ENCODE measurements at regions not wholly inside any gene's neighbourhood (a gene's known extent, or its start where the extent isn't known, plus 50 kb on each side); places are given as distances from the start of the nearest gene placed in this dataset.

GRCh38 chr9:28584542-28584941, 1011.3 kb upstream of the C9orf72 start:
- DNase-seq: no peak
- no peaks in the 10 kb centered on the region for H3K27me3 ChIP-seq (ENCODE audit: low read depth)
- no peaks in the 10 kb centered on the region for H3K4me1 ChIP-seq
- H3K9me3 ChIP-seq (replicated peaks): peaks cover 13% of the 10 kb centered on the region
- H3K27ac ChIP-seq (replicated peaks): no peak overlapping the region
- H3K4me3 ChIP-seq: no peak overlapping the region
- H3K36me3 ChIP-seq: no peaks in the 10 kb centered on the region
- TF ChIP-seq, protein P1, sequence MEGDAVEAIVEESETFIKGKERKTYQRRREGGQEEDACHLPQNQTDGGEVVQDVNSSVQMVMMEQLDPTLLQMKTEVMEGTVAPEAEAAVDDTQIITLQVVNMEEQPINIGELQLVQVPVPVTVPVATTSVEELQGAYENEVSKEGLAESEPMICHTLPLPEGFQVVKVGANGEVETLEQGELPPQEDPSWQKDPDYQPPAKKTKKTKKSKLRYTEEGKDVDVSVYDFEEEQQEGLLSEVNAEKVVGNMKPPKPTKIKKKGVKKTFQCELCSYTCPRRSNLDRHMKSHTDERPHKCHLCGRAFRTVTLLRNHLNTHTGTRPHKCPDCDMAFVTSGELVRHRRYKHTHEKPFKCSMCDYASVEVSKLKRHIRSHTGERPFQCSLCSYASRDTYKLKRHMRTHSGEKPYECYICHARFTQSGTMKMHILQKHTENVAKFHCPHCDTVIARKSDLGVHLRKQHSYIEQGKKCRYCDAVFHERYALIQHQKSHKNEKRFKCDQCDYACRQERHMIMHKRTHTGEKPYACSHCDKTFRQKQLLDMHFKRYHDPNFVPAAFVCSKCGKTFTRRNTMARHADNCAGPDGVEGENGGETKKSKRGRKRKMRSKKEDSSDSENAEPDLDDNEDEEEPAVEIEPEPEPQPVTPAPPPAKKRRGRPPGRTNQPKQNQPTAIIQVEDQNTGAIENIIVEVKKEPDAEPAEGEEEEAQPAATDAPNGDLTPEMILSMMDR (IDR thresholded peaks at IDR 0.05; ENCODE audit: borderline replicate concordance): no peak
- intact Hi-C loops (cut with micrococcal nuclease): no loop called here

GRCh38 chr9:28587052-28587451, 1013.8 kb upstream of the C9orf72 start:
- Histone ChIP-seq H3K27ac (replicated peaks) (no peak overlapping the region), H3K4me3 (no peak overlapping the region), H3K9me3 (replicated peaks) (peaks cover 19% of the 10 kb centered on the region), H3K27me3 (ENCODE audit: low read depth) (no peaks in the 10 kb centered on the region), H3K4me1 (no peaks in the 10 kb centered on the region), H3K36me3 (no peaks in the 10 kb centered on the region)
- TF ChIP-seq, protein P1 (IDR thresholded peaks at IDR 0.05; ENCODE audit: borderline replicate concordance): no peak
- intact Hi-C loops (cut with micrococcal nuclease): no loop called here
- DNase-seq: no peak

DNA sequence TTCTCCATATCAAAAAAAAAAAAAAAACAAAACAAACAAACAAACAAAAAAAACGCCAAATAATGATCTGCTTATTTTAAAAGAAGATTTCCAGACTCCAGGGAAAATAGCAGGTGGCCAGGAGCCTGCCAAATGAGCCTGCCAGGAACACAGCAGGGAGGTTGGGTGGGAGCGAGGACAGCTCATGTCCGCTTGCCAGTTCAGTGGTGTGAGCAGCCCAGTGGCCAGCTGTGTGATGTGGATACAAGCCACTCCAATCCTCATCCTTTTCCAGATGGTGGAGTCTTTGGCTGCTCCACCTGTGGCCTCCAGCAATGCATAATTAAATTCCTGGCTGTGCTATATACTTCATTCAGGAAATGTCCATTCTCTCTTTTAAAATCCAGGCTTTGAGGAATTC, 1025.1 kb upstream of the C9orf72 start:
- intact Hi-C loops (cut with micrococcal nuclease): no loop called here
- DNase-seq: no peak
- TF ChIP-seq, protein P1 (IDR thresholded peaks at IDR 0.05; ENCODE audit: borderline replicate concordance): no peak
- H3K4me1 ChIP-seq: no peaks in the 10 kb centered on the region
- no peak overlapping the region for H3K27ac ChIP-seq (replicated peaks)
- no peaks in the 10 kb centered on the region for H3K27me3 ChIP-seq (ENCODE audit: low read depth)
- no peaks in the 10 kb centered on the region for H3K9me3 ChIP-seq (replicated peaks)
- H3K4me3 ChIP-seq: no peak overlapping the region
- H3K36me3 ChIP-seq: no peaks in the 10 kb centered on the region

DNA sequence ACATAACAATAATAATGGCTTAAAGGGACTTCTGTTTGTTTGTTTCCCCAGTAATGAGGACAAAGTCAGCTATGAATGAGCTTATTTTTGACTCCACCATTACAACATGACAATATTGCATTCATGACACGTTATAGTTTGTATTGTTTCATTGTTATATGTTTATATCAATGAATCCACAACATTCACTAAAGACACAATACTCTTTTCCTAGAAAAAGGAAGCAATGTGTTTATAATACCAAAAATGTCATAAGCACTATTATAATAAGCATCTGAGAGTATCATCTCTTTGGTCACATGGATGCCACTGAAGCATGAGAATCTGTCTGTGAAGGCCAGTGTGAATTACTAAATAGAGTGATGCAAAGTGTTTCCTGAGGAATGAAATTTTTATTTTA, 1026.9 kb upstream of the C9orf72 start:
- H3K9me3 ChIP-seq (replicated peaks): no peaks in the 10 kb centered on the region
- intact Hi-C loops (cut with micrococcal nuclease): no loop called here
- H3K36me3 ChIP-seq: no peaks in the 10 kb centered on the region
- H3K4me1 ChIP-seq: no peaks in the 10 kb centered on the region
- no peaks in the 10 kb centered on the region for H3K27me3 ChIP-seq (ENCODE audit: low read depth)
- no peak overlapping the region for H3K27ac ChIP-seq (replicated peaks)
- DNase-seq: no peak
- no peak overlapping the region for H3K4me3 ChIP-seq
- TF ChIP-seq, protein P1 (IDR thresholded peaks at IDR 0.05; ENCODE audit: borderline replicate concordance): no peak

DNA sequence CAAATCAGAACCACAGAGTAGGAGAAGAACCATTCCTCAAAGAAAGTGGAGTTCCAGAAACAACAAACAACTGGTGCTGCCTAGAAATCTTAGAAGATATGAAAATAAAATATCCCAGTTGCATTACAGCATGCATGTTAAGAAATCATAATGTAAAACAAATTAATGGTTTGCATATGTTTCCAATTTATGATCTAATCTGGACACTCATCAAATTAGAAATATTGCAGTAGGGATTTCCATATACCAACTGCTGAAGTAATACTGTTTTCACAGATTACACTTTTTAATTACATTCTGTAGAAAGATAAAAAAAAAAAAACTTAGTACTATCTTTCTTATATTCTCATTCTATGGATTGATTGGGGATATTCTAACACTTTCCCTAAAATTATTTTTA, 1034.6 kb upstream of the C9orf72 start:
- intact Hi-C loops (cut with micrococcal nuclease): no loop called here
- Histone ChIP-seq H3K27ac (replicated peaks) (no peak overlapping the region), H3K36me3 (no peaks in the 10 kb centered on the region), H3K9me3 (replicated peaks) (no peaks in the 10 kb centered on the region), H3K4me3 (no peak overlapping the region), H3K4me1 (no peaks in the 10 kb centered on the region), H3K27me3 (ENCODE audit: low read depth) (no peaks in the 10 kb centered on the region)
- DNase-seq: no peak
- TF ChIP-seq, protein P1 (IDR thresholded peaks at IDR 0.05; ENCODE audit: borderline replicate concordance): no peak

DNA sequence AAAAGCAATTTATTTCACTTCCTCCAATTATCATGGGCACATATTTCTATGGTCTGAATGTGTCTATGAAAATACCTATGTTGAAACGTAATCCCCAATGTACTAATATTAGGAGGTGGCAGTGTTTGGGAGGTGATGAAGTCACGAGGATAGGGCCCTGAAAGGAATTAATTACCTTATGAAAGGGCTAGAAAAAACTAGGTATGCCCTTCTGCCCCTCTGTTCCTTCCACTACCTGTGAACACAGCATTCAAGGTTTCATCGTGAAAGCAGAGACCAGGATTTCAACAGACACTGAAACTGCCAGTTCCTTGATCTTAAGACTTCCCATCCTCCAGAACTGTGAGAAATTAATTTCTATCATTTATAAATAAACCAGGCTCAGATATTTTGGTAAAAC, 1037.1 kb upstream of the C9orf72 start:
- Histone ChIP-seq H3K27ac (replicated peaks) (no peak overlapping the region), H3K27me3 (ENCODE audit: low read depth) (no peaks in the 10 kb centered on the region), H3K4me3 (no peak overlapping the region), H3K4me1 (no peaks in the 10 kb centered on the region), H3K36me3 (no peaks in the 10 kb centered on the region), H3K9me3 (replicated peaks) (no peaks in the 10 kb centered on the region)
- TF ChIP-seq, protein P1 (IDR thresholded peaks at IDR 0.05; ENCODE audit: borderline replicate concordance): no peak
- intact Hi-C loops (cut with micrococcal nuclease): no loop called here
- no peak for DNase-seq

Measured in left ventricle myocardium inferior (tissue), 1 donor.